Activated T-cell treated with anti-CD3 and anti-CD28 coated beads, Interleukin-2, amount 50 U/mL, for 48 hours (primary cell): ENCODE measurements at regions not wholly inside any gene's neighbourhood (a gene's known extent, or its start where the extent isn't known, plus 50 kb on each side); places are given as distances from the start of the nearest gene placed in this dataset.

ENCODE experiments used
- DNase-seq, 2 experiments: peaks; one replicate each; pipeline ENCODE4 v3.0.0-alpha.2; 2020

GRCh38 chr9:79806086-79806485, 234.3 kb downstream of the TLE4 start:
- DNase-seq, result no peak

GRCh38 chr9:79801459-79801858, 229.7 kb downstream of the TLE4 start:
- no peak for DNase-seq

- no peak for DNase-seq
Observed at GRCh38 chr9:79800578-79800977, 228.8 kb downstream of the TLE4 start.

- DNase-seq, result no peak
Observed at GRCh38 chr9:79799691-79800335, 228.0 kb downstream of the TLE4 start.

- no peak for DNase-seq
Observed at GRCh38 chr9:79798450-79798849, 226.7 kb downstream of the TLE4 start.

- DNase-seq, result no peak
Observed at GRCh38 chr9:79796411-79796810, 224.6 kb downstream of the TLE4 start.

- no peak for DNase-seq
Observed at GRCh38 chr9:79788662-79789061, 216.9 kb downstream of the TLE4 start.

GRCh38 chr9:79781263-79781662, 209.5 kb downstream of the TLE4 start:
- DNase-seq, result no peak

- no peak for DNase-seq
Observed at GRCh38 chr9:79780559-79780958, 208.8 kb downstream of the TLE4 start.

- no peak for DNase-seq
Observed at GRCh38 chr9:79779901-79780300, 208.1 kb downstream of the TLE4 start.

GRCh38 chr9:79778581-79778980, 206.8 kb downstream of the TLE4 start:
- no peak for DNase-seq

GRCh38 chr9:79776581-79776980, 204.8 kb downstream of the TLE4 start:
- DNase-seq, result no peak
